ENCODE measurements at regions not wholly inside any gene's neighbourhood (a gene's known extent, or its start where the extent isn't known, plus 50 kb on each side); places are given as distances from the start of the nearest gene placed in this dataset.

DNA sequence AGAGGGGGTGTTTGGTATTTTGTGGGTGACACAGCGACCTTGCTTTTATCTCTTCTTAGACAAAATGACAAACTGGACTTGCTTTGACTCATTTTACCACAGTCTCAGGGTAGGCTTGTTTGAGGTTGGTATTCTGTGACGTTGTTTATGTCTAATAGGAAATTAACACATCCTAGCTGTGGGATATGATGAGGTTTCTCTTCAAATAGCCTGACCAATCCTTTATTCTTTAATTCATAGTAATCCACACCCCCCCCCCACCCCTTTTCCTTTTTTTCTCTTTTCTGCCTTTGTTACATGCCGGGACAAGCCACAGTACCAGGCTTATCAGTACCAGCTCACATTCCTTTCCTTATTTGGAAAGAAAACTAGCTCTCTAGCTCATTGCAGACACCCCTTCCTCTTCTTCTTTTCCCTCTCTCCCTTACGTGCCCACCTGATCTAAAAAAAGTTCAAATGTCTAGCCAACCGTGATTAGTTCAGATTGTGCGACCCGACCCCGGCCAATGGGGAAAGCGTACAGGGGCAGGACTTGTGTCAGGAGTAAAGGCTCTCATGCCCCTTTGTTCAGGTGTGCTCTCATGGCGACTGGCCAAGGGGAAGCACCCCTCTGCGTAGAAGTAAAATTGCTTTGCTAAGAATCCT is 52.2 kb upstream of the PTPRM start:
- TF ChIP-seq, protein P1, sequence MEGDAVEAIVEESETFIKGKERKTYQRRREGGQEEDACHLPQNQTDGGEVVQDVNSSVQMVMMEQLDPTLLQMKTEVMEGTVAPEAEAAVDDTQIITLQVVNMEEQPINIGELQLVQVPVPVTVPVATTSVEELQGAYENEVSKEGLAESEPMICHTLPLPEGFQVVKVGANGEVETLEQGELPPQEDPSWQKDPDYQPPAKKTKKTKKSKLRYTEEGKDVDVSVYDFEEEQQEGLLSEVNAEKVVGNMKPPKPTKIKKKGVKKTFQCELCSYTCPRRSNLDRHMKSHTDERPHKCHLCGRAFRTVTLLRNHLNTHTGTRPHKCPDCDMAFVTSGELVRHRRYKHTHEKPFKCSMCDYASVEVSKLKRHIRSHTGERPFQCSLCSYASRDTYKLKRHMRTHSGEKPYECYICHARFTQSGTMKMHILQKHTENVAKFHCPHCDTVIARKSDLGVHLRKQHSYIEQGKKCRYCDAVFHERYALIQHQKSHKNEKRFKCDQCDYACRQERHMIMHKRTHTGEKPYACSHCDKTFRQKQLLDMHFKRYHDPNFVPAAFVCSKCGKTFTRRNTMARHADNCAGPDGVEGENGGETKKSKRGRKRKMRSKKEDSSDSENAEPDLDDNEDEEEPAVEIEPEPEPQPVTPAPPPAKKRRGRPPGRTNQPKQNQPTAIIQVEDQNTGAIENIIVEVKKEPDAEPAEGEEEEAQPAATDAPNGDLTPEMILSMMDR (IDR thresholded peaks at IDR 0.05) = no peak
- TF ChIP-seq EZH2 (IDR thresholded peaks at IDR 0.05; ENCODE audit: borderline replicate concordance, insufficient read depth, low read depth, low read length, poor library complexity, severe bottlenecking) = no peak
- intact Hi-C loops (cut with micrococcal nuclease) = no loop called here
- Histone ChIP-seq H3K27me3 (replicated peaks in 1 of 4; ENCODE audit: control extremely low read depth in 1 of 4, control insufficient read depth in 3 of 4, insufficient read depth in 4 of 4, low read length in 3 of 4) (no peaks in the 10 kb centered on the region), H2AFZ (ENCODE audit: insufficient read depth, low read depth, low read length, poor library complexity, severe bottlenecking) (no peak overlapping the region), H3K9ac (ENCODE audit: low read length) (no peak overlapping the region), H3K79me2 (ENCODE audit: control insufficient read depth, insufficient read depth, low read length) (no peaks in the 10 kb centered on the region), H4K20me1 (ENCODE audit: control insufficient read depth, insufficient read depth, low read length, poor library complexity, severe bottlenecking) (no peaks in the 10 kb centered on the region), H3K4me3 (ENCODE audit: control extremely low read depth in 1 of 5, extremely low read depth in 1 of 5, insufficient read depth in 1 of 5, low read depth in 2 of 5, low read length in 4 of 5) (no peak overlapping the region), H3K27ac (ENCODE audit: low read length in 2 of 2) (no peak overlapping the region), H3K36me3 (replicated peaks in 1 of 2; ENCODE audit: control extremely low read depth in 1 of 2, control insufficient read depth in 1 of 2, extremely low read depth in 1 of 2, insufficient read depth in 2 of 2, low read length in 1 of 2) (no peaks in the 10 kb centered on the region), H3K9me3 (ENCODE audit: control extremely low read depth in 1 of 3, control insufficient read depth in 2 of 3, insufficient read depth in 1 of 3, low read length in 2 of 3) (peaks cover 0 to 2% (median 0%) of the 10 kb centered on the region in 3 donors), H3K4me2 (replicated peaks; ENCODE audit: low read depth, low read length, poor library complexity, severe bottlenecking) (no peak overlapping the region), H3K4me1 (ENCODE audit: control insufficient read depth in 2 of 2, insufficient read depth in 2 of 2, low read length in 2 of 2) (no peaks in the 10 kb centered on the region)
- POLR2A ChIA-PET = no interaction called here
- ATAC-seq (ENCODE audit: low read depth) = no peak
- H3K4me3 Mint-ChIP-seq = no peak overlapping the region
- no peaks in the 10 kb centered on the region for H3K4me1 Mint-ChIP-seq
- DNase-seq = no peak
- WGBS (ENCODE audit: insufficient coverage) = 84% methylated on average over 9 of the region's 11 CpGs
- CTCF ChIA-PET = no interaction called here
- peaks cover 2% of the 10 kb centered on the region for H3K9me3 Mint-ChIP-seq (ENCODE audit: insufficient read depth)
- H3K27ac Mint-ChIP-seq = no peak overlapping the region
- H3K27me3 Mint-ChIP-seq = no peaks in the 10 kb centered on the region

DNA sequence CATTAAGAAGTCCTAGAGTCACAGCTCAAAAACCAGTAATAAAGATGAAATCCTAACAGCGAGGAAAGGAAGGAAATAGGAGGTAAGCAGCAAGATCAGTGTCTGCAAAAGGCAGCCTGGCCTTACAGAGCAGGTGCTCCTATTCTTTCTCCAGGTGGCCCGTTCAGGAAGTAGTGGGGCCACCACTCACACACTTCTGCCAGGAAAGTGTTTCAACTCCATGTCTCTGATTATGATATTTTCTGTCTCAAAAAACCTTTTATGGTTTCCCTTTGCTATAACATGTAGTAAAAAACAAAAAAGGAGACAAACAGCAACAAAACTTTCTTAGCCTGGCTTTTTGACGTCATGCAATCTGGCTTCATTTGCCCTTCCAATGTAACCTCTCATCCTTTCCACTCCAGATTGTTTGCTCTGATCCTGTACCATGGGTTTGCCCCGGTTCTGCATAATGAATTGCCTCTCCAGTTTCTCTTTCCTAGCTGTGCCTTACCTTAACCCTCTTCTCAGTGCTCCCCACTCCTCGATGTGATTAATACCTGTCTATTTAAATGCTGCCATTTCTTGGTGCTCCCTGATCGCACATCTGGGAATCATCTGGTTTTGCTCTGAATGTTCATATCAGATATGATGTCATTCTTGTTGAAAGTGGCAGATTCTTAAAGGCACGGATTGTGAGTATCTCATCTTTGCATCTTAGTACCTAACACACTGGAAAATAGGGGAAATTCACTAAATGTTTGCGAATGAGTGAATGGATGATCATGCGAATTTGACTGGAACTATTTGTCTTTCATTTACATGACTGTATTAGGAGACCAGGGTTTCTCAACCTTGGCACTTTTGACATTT is 50.6 kb upstream of the PTPRM start:
- no peak overlapping the region for H3K4me3 ChIP-seq (ENCODE audit: control extremely low read depth in 1 of 5, extremely low read depth in 1 of 5, insufficient read depth in 1 of 5, low read depth in 2 of 5, low read length in 4 of 5)
- H4K20me1 ChIP-seq (ENCODE audit: control insufficient read depth, insufficient read depth, low read length, poor library complexity, severe bottlenecking) = no peaks in the 10 kb centered on the region
- H3K4me1 ChIP-seq (ENCODE audit: control insufficient read depth in 2 of 2, insufficient read depth in 2 of 2, low read length in 2 of 2) = no peaks in the 10 kb centered on the region
- H3K27ac Mint-ChIP-seq = no peak overlapping the region
- CTCF ChIA-PET = no interaction called here
- WGBS (ENCODE audit: insufficient coverage) = 68% methylated on average over 8 of the region's 9 CpGs
- no peaks in the 10 kb centered on the region for H3K4me1 Mint-ChIP-seq
- H3K9ac ChIP-seq (ENCODE audit: low read length) = no peak overlapping the region
- ATAC-seq (ENCODE audit: low read depth) (no peak), DNase-seq (no peak)
- H2AFZ ChIP-seq (ENCODE audit: insufficient read depth, low read depth, low read length, poor library complexity, severe bottlenecking) = no peak overlapping the region
- intact Hi-C loops (cut with micrococcal nuclease) = no loop called here
- TF ChIP-seq EZH2 (IDR thresholded peaks at IDR 0.05; ENCODE audit: borderline replicate concordance, insufficient read depth, low read depth, low read length, poor library complexity, severe bottlenecking) = no peak
- TF ChIP-seq, protein P1 (IDR thresholded peaks at IDR 0.05) = no peak
- H3K36me3 ChIP-seq (replicated peaks in 1 of 2; ENCODE audit: control extremely low read depth in 1 of 2, control insufficient read depth in 1 of 2, extremely low read depth in 1 of 2, insufficient read depth in 2 of 2, low read length in 1 of 2) = no peaks in the 10 kb centered on the region
- H3K79me2 ChIP-seq (ENCODE audit: control insufficient read depth, insufficient read depth, low read length) = no peaks in the 10 kb centered on the region
- POLR2A ChIA-PET = no interaction called here
- no peak overlapping the region for H3K4me2 ChIP-seq (replicated peaks; ENCODE audit: low read depth, low read length, poor library complexity, severe bottlenecking)
- no peak overlapping the region for H3K4me3 Mint-ChIP-seq
- H3K27me3 Mint-ChIP-seq = no peaks in the 10 kb centered on the region
- peaks cover 0 to 2% (median 0%) of the 10 kb centered on the region in 3 donors for H3K9me3 ChIP-seq (ENCODE audit: control extremely low read depth in 1 of 3, control insufficient read depth in 2 of 3, insufficient read depth in 1 of 3, low read length in 2 of 3)
- H3K27ac ChIP-seq (ENCODE audit: low read length in 2 of 2) = no peak overlapping the region
- no peaks in the 10 kb centered on the region for H3K27me3 ChIP-seq (replicated peaks in 1 of 4; ENCODE audit: control extremely low read depth in 1 of 4, control insufficient read depth in 3 of 4, insufficient read depth in 4 of 4, low read length in 3 of 4)
- peaks cover 2% of the 10 kb centered on the region for H3K9me3 Mint-ChIP-seq (ENCODE audit: insufficient read depth)
